ENCODE measurements at regions not wholly inside any gene's neighbourhood (a gene's known extent, or its start where the extent isn't known, plus 50 kb on each side); places are given as distances from the start of the nearest gene placed in this dataset.

- H3K9me3 ChIP-seq (ENCODE audit: control insufficient read depth, low read depth, low read length): no peaks in the 10 kb centered on the region
- H3K23me2 ChIP-seq (ENCODE audit: insufficient read length, low read depth, low read length, poor library complexity, severe bottlenecking): no peaks in the 10 kb centered on the region
- H3T11ph ChIP-seq (ENCODE audit: low read length): no peak overlapping the region
- no peak overlapping the region for H2BK120ac ChIP-seq (ENCODE audit: low read depth, low read length, poor library complexity, severe bottlenecking)
- Mint-ChIP-seq H3K4me3 (no peak overlapping the region), H3K9me3 (no peaks in the 10 kb centered on the region), H3K36me3 (ENCODE audit: insufficient read depth in 1 of 3, low read depth in 3 of 3) (no peaks in the 10 kb centered on the region; a peak in 1 of 7 replicates), H3K27me3 (ENCODE audit: low read depth) (peaks cover 7% of the 10 kb centered on the region), H3K4me1 (peaks cover 8 to 23% of the 10 kb centered on the region in 2 experiments), H3K27ac (no peak overlapping the region)
- no peak overlapping the region for H2AFZ ChIP-seq (ENCODE audit: low read length)
- no peak overlapping the region for H3K27ac ChIP-seq (ENCODE audit: insufficient read length, low read depth, low read length)
- no peak overlapping the region for H3K4me2 ChIP-seq (ENCODE audit: insufficient read depth, insufficient read length, low read length)
- H2BK12ac ChIP-seq (ENCODE audit: insufficient read length, low read depth, low read length): no peak overlapping the region
- no peaks in the 10 kb centered on the region for H4K20me1 ChIP-seq (ENCODE audit: control insufficient read depth, insufficient read depth, insufficient read length)
- WGBS (ENCODE audit: extremely low coverage, insufficient read length, low lambda C conversion rate): no CpG with 5 or more reads among the region's 1 CpG
- no peak overlapping the region for H3K23ac ChIP-seq (ENCODE audit: insufficient read length, low read depth, low read length)
- H2AK5ac ChIP-seq (ENCODE audit: insufficient read length, low read length): no peak overlapping the region
- no peak overlapping the region for H2BK15ac ChIP-seq (ENCODE audit: low read depth, low read length)
- H2BK20ac ChIP-seq (ENCODE audit: low read depth, low read length, poor library complexity, severe bottlenecking): no peak overlapping the region
- no peak overlapping the region for H4K5ac ChIP-seq (ENCODE audit: insufficient read length, low read depth, low read length)
- H4K8ac ChIP-seq (replicated peaks; ENCODE audit: insufficient read length, low read depth, low read length): no peak overlapping the region
- H3K27me3 ChIP-seq (ENCODE audit: insufficient read depth, low read length): no peaks in the 10 kb centered on the region
- H2BK5ac ChIP-seq (ENCODE audit: insufficient read length, low read length): no peak overlapping the region
- no peaks in the 10 kb centered on the region for H3K79me1 ChIP-seq (ENCODE audit: insufficient read depth, low read depth, low read length, poor library complexity, severe bottlenecking)
- no peak overlapping the region for H3K56ac ChIP-seq (ENCODE audit: insufficient read length, low read depth, low read length)
- no peak overlapping the region for H3K9ac ChIP-seq (ENCODE audit: extremely low read depth, insufficient read length, low read length)
- no peak for TF ChIP-seq CTCF (conservative IDR thresholded peaks at IDR 0.05)
- DNase-seq: no peak
- no peak overlapping the region for H3K4ac ChIP-seq (ENCODE audit: low read depth, low read length)
- H3K79me2 ChIP-seq (ENCODE audit: insufficient read depth, low read length): no peaks in the 10 kb centered on the region
- H3K4me1 ChIP-seq (ENCODE audit: insufficient read depth, low read length): no peaks in the 10 kb centered on the region
- H4K91ac ChIP-seq (ENCODE audit: insufficient read length, low read depth, low read length): no peak overlapping the region
- H3K14ac ChIP-seq (ENCODE audit: insufficient read depth, low read length): no peak overlapping the region
- H3K18ac ChIP-seq (ENCODE audit: insufficient read length, low read depth, low read length): no peak overlapping the region
Measured at GRCh38 chr10:118470470-118470869, 125.0 kb downstream of the PRLHR start.
